Heart right ventricle (tissue), 16 donors: ENCODE measurements at regions not wholly inside any gene's neighbourhood (a gene's known extent, or its start where the extent isn't known, plus 50 kb on each side); places are given as distances from the start of the nearest gene placed in this dataset.

ENCODE experiments used
- ATAC-seq, 8 donors: fragments of 200-7000 bp; cut with Tn5 transposase; one replicate each; pipeline ENCODE4 v1.9.1; 2020; ENCODE audit warnings: mild to moderate bottlenecking in 8 of 8, moderate library complexity in 8 of 8, moderate number of reproducible peaks in 1 of 8
- DNase-seq, 2 donors: peaks; one replicate each; pipeline ENCODE4 v3.0.0-alpha.2; 2020
- H3K27ac ChIP-seq, 10 donors: fragments of 200-600 bp; sonication (generic) in 2 of 10; one replicate each; pipeline versions ENCODE4 v1.5.0 to v1.8.0; 2020 to 2022; ENCODE audit warnings: mild to moderate bottlenecking in 3 of 10
- H3K27me3 ChIP-seq, 7 donors: fragments of 200-600 bp; one replicate each; pipeline ENCODE4 v1.8.0; 2021 to 2022; ENCODE audit warnings: mild to moderate bottlenecking in 2 of 7
- H3K36me3 ChIP-seq, 9 donors: fragments of 200-600 bp; sonication (generic) in 1 of 9; one replicate each; pipeline versions ENCODE4 v1.5.0 to v1.8.0; 2020 to 2022; ENCODE audit warnings: mild to moderate bottlenecking in 2 of 9
- H3K4me1 ChIP-seq, 9 donors: fragments of 200-600 bp; sonication (generic) in 1 of 9; one replicate each; pipeline versions ENCODE4 v1.5.0 to v1.8.0; 2020 to 2022; ENCODE audit warnings: mild to moderate bottlenecking in 4 of 9
- H3K4me3 ChIP-seq, 10 donors: fragments of 200-600 bp; sonication (generic) in 2 of 10; one replicate each; pipeline versions ENCODE4 v1.5.0 to v1.8.0; 2020 to 2022; ENCODE audit warnings: mild to moderate bottlenecking in 7 of 10, moderate library complexity in 2 of 10
- H3K9me3 ChIP-seq, 11 donors: fragments of 200-600 bp in 10 of 11; sonication (generic) in 2 of 11; one replicate each; pipeline versions ENCODE4 v1.5.0 to v1.8.0; 2013 to 2022; ENCODE audit warnings: mild to moderate bottlenecking in 2 of 11, control low read depth in 1 of 11, moderate library complexity in 1 of 11
- CTCF ChIP-seq, 9 donors: fragments of 200-600 bp; sonication (generic) in 2 of 9; IDR thresholded peaks; one replicate each; pipeline versions ENCODE4 v1.5.0 to v1.8.0; 2021 to 2022; ENCODE audit warnings: antibody characterized with exemption in 9 of 9, mild to moderate bottlenecking in 5 of 9, moderate library complexity in 1 of 9
- WGBS, 2 donors: extraction: QIAGEN DNeasy Blood & Tissue Kit; methylation state at CpG; one replicate each; pipeline ENCODE4 v1.1.7; 2013; ENCODE audit warnings: inconsistent platforms in 1 of 2; 5-methylcytosine and 5-hydroxymethylcytosine counted together
- intact Hi-C, 10 donors: fragments of 100-400 bp; cut with DNase I; formaldehyde crosslinking; loops; one replicate each; pipeline versions ENCODE4 v1.11.1 to v1.14.2; 2022
- donor health status: Arrhythmogenic right ventricular cardiomyopathy.
- donor health status: ischemic (EF 13 %, LVEDD 7.1; RV severe dilation, severe dysfunction).
- donor health status: healthy with polysubstance abuse.
- donor health status: DM: no; HTN: yes; CAD: no.
- donor health status: DM: no; HTN: no; CAD: no.
- donor health status: ischemic (EF 25% LVEDD 6.9; RV normal size, moderate dysfunction).
- donor health status: ischemic (EF 25% LVEDD 5.7; RV mildly dilated, moderate dysfunction).
- donor health status: healthy.
- donor health status: DM: yes; HTN: yes; CAD: no.
- donor health status: Ischemic cardiomyopathy.
- donor health status: ischemic (EF 35%, LVEDD 5.7; RV mildly dilated, moderate dysfunction).
- donor health status: nonischemic (EF 11% LVEDD 7.7; RV severe dilation, severe dysfunction).
- donor health status: DM: yes; HTN: yes; CAD: no.
- donor health status: PGD.
- donor health status: ischemic (EF 29% LVEDD 5.4; RV normal size, mild dysfunction).
- donor health status: nonischemic (EF 23%, LVEDD 6.1; RV moderate dilation, normal function).

- no peaks in the 10 kb centered on the region for H3K36me3 ChIP-seq
- H3K9me3 ChIP-seq: peaks cover 0 to 11% (median 0%) of the 10 kb centered on the region in 11 donors
- H3K27me3 ChIP-seq: peaks cover 0 to 2% (median 0%) of the 10 kb centered on the region in 7 donors
- WGBS, 2 donors: 42 to 47% methylated on average over 1 of the region's 1 CpG
- ATAC-seq: no peak
- DNase-seq: no peak
- no peak for TF ChIP-seq CTCF (IDR thresholded peaks at IDR 0.05)
- no peak overlapping the region for H3K27ac ChIP-seq
- intact Hi-C loops: no loop called here
- H3K4me3 ChIP-seq: no peak overlapping the region
- H3K4me1 ChIP-seq: no peaks in the 10 kb centered on the region
Measured at GRCh38 chr6:51502996-51503395, 584.4 kb downstream of the PKHD1 start.

GRCh38 chr6:51505434-51505833 is 582.0 kb downstream of the PKHD1 start:
- no peaks in the 10 kb centered on the region for H3K36me3 ChIP-seq
- H3K4me1 ChIP-seq: no peaks in the 10 kb centered on the region
- peaks cover 0 to 11% (median 0%) of the 10 kb centered on the region in 11 donors for H3K9me3 ChIP-seq
- TF ChIP-seq CTCF (IDR thresholded peaks at IDR 0.05): no peak
- intact Hi-C loops: no loop called here
- DNase-seq (no peak), ATAC-seq (no peak)
- H3K27me3 ChIP-seq: no peaks in the 10 kb centered on the region
- no peak overlapping the region for H3K4me3 ChIP-seq
- H3K27ac ChIP-seq: no peak overlapping the region

GRCh38 chr6:51509597-51509996 is 577.8 kb downstream of the PKHD1 start:
- no peak for ATAC-seq
- intact Hi-C loops: no loop called here
- WGBS, 2 donors: 85 to 91% methylated on average over 5 of the region's 5 CpGs
- H3K36me3 ChIP-seq: no peaks in the 10 kb centered on the region
- peaks cover 0 to 11% (median 0%) of the 10 kb centered on the region in 11 donors for H3K9me3 ChIP-seq
- H3K4me1 ChIP-seq: no peaks in the 10 kb centered on the region
- no peak overlapping the region for H3K27ac ChIP-seq
- no peak for DNase-seq
- TF ChIP-seq CTCF (IDR thresholded peaks at IDR 0.05): no peak
- no peak overlapping the region for H3K4me3 ChIP-seq
- no peaks in the 10 kb centered on the region for H3K27me3 ChIP-seq

- intact Hi-C loops: no loop called here
- no peak for DNase-seq
Measured at GRCh38 chr6:51511081-51511480, 576.3 kb downstream of the PKHD1 start.

More at GRCh38 chr6:51511081-51511480, 576.3 kb downstream of the PKHD1 start:
- no peaks in the 10 kb centered on the region for H3K36me3 ChIP-seq
- no peak overlapping the region for H3K27ac ChIP-seq
- no peaks in the 10 kb centered on the region for H3K27me3 ChIP-seq
- no peaks in the 10 kb centered on the region for H3K4me1 ChIP-seq
- no peak overlapping the region for H3K4me3 ChIP-seq
- no peak for TF ChIP-seq CTCF (IDR thresholded peaks at IDR 0.05)
- ATAC-seq: no peak
- H3K9me3 ChIP-seq: peaks cover 0 to 11% (median 0%) of the 10 kb centered on the region in 11 donors
